Neutrophil (primary cell): ENCODE measurements at regions not wholly inside any gene's neighbourhood (a gene's known extent, or its start where the extent isn't known, plus 50 kb on each side); places are given as distances from the start of the nearest gene placed in this dataset.
"Not testable (repeated sequence)": the region's sequence is repeated elsewhere in the genome, so short reads cannot be mapped to it uniquely, and the experiment has no call there.

Experiments used
- H3K27ac ChIP-seq: fragments of 200-600 bp; sonication (generic); 2 replicates; pipeline ENCODE4 v1.5.1; 2016; ENCODE audit warnings: mild to moderate bottlenecking, moderate library complexity
- H3K27me3 ChIP-seq: fragments of 200-600 bp; sonication (generic); 2 replicates; pipeline ENCODE4 v1.6.0; 2016; ENCODE audit warnings: mild to moderate bottlenecking
- H3K36me3 ChIP-seq: fragments of 200-600 bp; sonication (generic); 2 replicates; pipeline ENCODE4 v1.5.1; 2017
- H3K4me1 ChIP-seq, 2 experiments: fragments of 200-600 bp in 1 of 2; sonication (generic) in 1 of 2; 1 replicate in 1 of 2; 2 replicates in 1 of 2; pipeline versions ENCODE4 v1.5.1 to v1.6.1; 2013 to 2016; ENCODE audit warnings: low read depth in 1 of 2, low read length in 1 of 2, mild to moderate bottlenecking in 1 of 2, moderate library complexity in 1 of 2; ENCODE audit not compliant: control insufficient read depth in 1 of 2, insufficient read depth in 1 of 2
- H3K4me3 ChIP-seq, 2 experiments: fragments of 200-600 bp in 1 of 2; sonication (generic) in 1 of 2; 1 replicate in 1 of 2; 2 replicates in 1 of 2; pipeline ENCODE4 v1.5.1; 2013 to 2016; ENCODE audit warnings: low read depth in 1 of 2, low read length in 1 of 2, mild to moderate bottlenecking in 1 of 2, moderate library complexity in 1 of 2
- H3K9me3 ChIP-seq: fragments of 200-600 bp; sonication (generic); 2 replicates; pipeline ENCODE4 v1.5.1; 2016
- TF ChIP-seq, protein P1 (sequence below): fragments of 200-600 bp; sonication (generic); IDR thresholded peaks from 2 replicates; pipeline ENCODE4 v1.5.1; 2016; ENCODE audit warnings: antibody characterized with exemption

DNA sequence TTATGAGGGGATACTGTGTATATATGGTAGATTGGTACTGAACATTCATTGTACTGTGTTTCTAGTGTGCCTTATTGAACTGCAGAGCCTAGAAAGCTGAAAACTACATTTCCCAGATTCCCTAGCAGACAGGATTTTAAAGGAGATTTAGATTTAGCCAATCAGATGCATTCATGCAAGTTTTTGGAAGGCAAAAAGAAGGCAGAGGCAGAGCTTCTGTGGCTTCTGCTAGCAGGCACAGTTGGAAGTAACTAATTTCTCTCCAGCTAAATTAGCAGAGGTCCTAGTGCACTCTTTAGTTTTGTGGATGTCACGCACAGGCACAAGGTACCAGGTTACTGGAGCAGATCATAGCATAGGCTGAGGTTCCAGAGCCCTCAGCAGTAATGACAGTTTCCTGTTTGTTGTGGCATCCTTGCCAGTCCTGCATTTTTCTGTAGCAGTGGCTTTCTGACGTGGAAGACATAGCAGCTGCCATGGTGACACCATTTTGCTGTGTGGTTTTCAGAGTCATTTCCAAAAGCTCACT, 83.7 kb upstream of the CCDC71L start:
- H3K4me3 ChIP-seq, result no peak overlapping the region
- H3K27ac ChIP-seq, result no peak overlapping the region
- no peaks in the 10 kb centered on the region for H3K4me1 ChIP-seq
- H3K9me3 ChIP-seq, result no peaks in the 10 kb centered on the region
- H3K27me3 ChIP-seq, result no peaks in the 10 kb centered on the region
- TF ChIP-seq, protein P1, sequence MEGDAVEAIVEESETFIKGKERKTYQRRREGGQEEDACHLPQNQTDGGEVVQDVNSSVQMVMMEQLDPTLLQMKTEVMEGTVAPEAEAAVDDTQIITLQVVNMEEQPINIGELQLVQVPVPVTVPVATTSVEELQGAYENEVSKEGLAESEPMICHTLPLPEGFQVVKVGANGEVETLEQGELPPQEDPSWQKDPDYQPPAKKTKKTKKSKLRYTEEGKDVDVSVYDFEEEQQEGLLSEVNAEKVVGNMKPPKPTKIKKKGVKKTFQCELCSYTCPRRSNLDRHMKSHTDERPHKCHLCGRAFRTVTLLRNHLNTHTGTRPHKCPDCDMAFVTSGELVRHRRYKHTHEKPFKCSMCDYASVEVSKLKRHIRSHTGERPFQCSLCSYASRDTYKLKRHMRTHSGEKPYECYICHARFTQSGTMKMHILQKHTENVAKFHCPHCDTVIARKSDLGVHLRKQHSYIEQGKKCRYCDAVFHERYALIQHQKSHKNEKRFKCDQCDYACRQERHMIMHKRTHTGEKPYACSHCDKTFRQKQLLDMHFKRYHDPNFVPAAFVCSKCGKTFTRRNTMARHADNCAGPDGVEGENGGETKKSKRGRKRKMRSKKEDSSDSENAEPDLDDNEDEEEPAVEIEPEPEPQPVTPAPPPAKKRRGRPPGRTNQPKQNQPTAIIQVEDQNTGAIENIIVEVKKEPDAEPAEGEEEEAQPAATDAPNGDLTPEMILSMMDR, result no peak
- H3K36me3 ChIP-seq, result no peaks in the 10 kb centered on the region

DNA sequence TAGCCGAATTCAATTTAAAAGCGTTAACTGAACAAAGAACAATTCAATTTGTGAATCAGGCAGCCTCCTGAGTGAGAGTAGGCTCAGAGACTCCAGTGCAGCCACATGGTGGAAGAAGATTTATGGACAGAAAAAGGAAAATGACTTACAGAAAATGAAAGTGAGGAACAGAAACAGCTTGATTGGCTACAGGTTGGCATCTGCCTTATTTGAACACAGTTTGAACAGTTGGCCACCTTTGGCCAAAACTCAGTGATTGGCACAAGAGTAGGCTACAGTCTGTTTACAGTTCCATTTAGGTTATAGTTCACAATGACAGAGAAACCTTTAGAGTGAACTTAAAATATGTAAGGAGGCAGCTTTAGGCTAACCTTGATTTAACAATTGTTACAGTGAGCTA, 86.3 kb upstream of the CCDC71L start:
- not testable (repeated sequence) for H3K4me3 ChIP-seq, H3K4me1 ChIP-seq, H3K27me3 ChIP-seq, H3K9me3 ChIP-seq, H3K27ac ChIP-seq, H3K36me3 ChIP-seq

DNA sequence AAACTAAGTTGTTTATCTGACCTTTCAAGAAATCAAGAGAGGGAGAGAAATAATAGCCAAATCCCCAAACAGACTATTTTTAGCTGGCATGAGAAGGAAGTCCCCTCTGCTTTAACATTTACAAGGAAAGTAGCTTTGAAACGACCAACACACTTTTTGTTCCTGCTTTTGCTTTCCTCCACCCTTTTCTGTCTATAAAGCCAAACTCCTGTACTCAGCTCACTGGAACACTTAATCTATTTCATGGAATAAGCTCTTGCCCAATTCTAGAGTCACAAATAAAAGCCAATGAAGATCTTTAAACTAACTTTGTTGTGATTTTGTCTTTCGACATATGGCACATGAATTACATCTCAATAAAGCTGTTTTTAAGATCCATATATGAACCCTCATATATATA, 86.8 kb upstream of the CCDC71L start:
- no peak overlapping the region for H3K27ac ChIP-seq
- H3K4me1 ChIP-seq, result no peaks in the 10 kb centered on the region
- no peaks in the 10 kb centered on the region for H3K9me3 ChIP-seq
- H3K4me3 ChIP-seq, result no peak overlapping the region
- TF ChIP-seq, protein P1, result no peak
- no peaks in the 10 kb centered on the region for H3K36me3 ChIP-seq
- no peaks in the 10 kb centered on the region for H3K27me3 ChIP-seq

DNA sequence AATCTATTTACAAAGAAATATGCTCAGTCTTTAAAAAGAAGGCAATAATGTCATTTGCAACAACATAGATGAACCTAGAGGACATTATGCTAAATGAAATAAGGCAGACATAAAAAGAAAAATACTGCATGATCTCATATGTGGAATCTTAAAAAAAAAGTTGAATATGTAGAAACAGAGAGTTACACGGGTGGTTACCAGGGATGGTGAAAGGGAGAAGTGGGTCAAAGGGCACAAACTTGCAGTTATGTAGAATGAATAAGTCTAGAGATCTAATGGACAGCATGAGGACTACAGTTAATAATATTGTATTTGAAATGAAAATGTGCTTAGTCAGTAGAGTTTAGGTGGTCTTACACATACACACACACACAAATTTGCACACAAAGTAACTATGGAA, 88.2 kb upstream of the CCDC71L start:
- no peaks in the 10 kb centered on the region for H3K9me3 ChIP-seq
- H3K27me3 ChIP-seq, result no peaks in the 10 kb centered on the region
- no peak overlapping the region for H3K4me3 ChIP-seq
- TF ChIP-seq, protein P1, result no peak
- no peaks in the 10 kb centered on the region for H3K4me1 ChIP-seq
- H3K36me3 ChIP-seq, result no peaks in the 10 kb centered on the region
- no peak overlapping the region for H3K27ac ChIP-seq

DNA sequence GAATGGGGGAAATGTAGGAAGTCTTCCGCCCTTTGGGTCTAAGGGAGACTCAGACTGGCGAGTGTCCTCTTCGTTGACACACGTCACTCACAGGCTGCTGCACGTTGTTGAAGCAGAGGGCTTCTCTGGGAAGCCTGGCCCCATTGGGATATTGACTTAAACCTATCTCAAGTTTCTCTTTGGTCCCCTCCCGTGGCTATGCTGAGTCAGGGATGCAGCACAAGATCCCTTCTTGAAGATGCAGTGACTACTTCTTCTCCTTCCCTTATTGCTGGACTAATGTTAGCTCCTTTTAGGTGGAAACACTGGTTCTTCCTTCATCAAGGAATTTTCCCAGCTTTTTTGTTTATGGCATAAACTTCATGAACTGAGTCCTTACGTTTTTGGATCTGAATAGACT, 89.8 kb upstream of the CCDC71L start:
- Histone ChIP-seq H3K36me3 (no peaks in the 10 kb centered on the region), H3K4me3 (no peak overlapping the region), H3K9me3 (no peaks in the 10 kb centered on the region), H3K27ac (no peak overlapping the region), H3K4me1 (no peaks in the 10 kb centered on the region), H3K27me3 (no peaks in the 10 kb centered on the region)
- TF ChIP-seq, protein P1, result no peak

DNA sequence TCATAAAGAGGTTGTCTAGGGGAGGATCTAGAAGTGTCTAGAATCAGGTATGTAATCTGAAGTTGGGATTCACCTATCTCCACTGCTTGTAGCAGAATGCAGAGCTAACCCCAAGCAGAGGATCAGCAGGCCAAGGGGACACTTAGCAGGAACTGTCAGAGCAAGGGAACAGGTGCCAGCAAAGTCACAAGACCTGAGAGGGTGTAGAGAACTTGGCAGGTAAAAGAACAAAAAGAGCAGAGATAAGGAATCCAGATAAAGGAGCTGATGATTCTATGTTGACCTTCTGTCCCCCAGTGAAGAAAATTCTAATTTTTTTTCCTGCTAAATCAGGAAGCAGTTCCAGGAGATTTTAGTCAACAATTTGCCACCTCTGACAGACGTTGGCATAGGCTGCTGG, 91.4 kb upstream of the CCDC71L start:
- H3K4me1 ChIP-seq, result no peaks in the 10 kb centered on the region
- H3K27me3 ChIP-seq, result no peaks in the 10 kb centered on the region
- H3K27ac ChIP-seq, result no peak overlapping the region
- TF ChIP-seq, protein P1, result no peak
- no peaks in the 10 kb centered on the region for H3K36me3 ChIP-seq
- no peak overlapping the region for H3K4me3 ChIP-seq
- H3K9me3 ChIP-seq, result no peaks in the 10 kb centered on the region

DNA sequence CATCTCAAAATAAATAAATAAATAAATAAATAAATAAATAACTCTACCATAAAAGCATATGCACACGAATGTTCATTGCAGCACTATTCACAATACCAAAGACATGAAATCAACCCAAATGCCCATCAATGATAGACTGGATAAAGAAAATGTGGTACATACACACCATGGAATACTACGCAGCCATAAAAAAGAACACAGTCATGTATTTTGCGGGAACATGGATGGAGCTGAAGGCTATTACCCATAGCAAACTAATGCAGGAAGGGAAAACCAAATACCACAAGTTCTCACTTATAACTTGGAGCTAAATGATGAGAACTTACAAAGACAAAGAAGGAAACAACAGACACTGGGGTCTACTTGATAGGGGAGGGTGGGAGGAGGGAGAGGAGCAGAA, 94.1 kb upstream of the CCDC71L start:
- H3K36me3 ChIP-seq, H3K27ac ChIP-seq, H3K27me3 ChIP-seq, H3K9me3 ChIP-seq, H3K4me3 ChIP-seq, H3K4me1 ChIP-seq: not testable (repeated sequence)
